GM12878 (cell line): ENCODE measurements at regions not wholly inside any gene's neighbourhood (a gene's known extent, or its start where the extent isn't known, plus 50 kb on each side); places are given as distances from the start of the nearest gene placed in this dataset.

Source experiments
- ATF7 ChIP-seq: fragments of 450-650 bp; IDR thresholded peaks from 2 replicates; pipeline ENCODE4 v1.6.1; 2016; ENCODE audit warnings: low read depth, mild to moderate bottlenecking
- HCFC1 ChIP-seq: fragments of 150-350 bp; IDR thresholded peaks from 2 replicates; pipeline ENCODE4 v1.6.1; 2014; ENCODE audit warnings: low read length
- HDAC6 ChIP-seq: fragments of 200-600 bp; sonication (generic); IDR thresholded peaks from one replicate; pipeline ENCODE4 v1.8.0; 2017; ENCODE audit warnings: antibody characterized with exemption; ENCODE audit not compliant: unreplicated experiment
- KLF5 ChIP-seq: fragments of 450-650 bp; IDR thresholded peaks from 2 replicates; pipeline ENCODE4 v1.6.1; 2014; ENCODE audit warnings: mild to moderate bottlenecking; ENCODE audit not compliant: partially characterized antibody
- NR2C2 ChIP-seq: IDR thresholded peaks from 2 replicates; pipeline ENCODE4 v1.6.1; 2011; ENCODE audit warnings: borderline replicate concordance, low read depth; ENCODE audit not compliant: control insufficient read depth, insufficient read length
- PRDM15 ChIP-seq: fragments of 450-650 bp; formaldehyde crosslinking; IDR thresholded peaks from 2 replicates; pipeline ENCODE4 v1.4.0; 2020; ENCODE audit warnings: mild to moderate bottlenecking, moderate library complexity
- RB1 ChIP-seq: fragments of 450-650 bp; formaldehyde crosslinking; IDR thresholded peaks from 2 replicates; pipeline ENCODE4 v1.6.1; 2017; ENCODE audit warnings: mild to moderate bottlenecking, borderline replicate concordance
- TCF7 ChIP-seq: IDR thresholded peaks from 2 replicates; pipeline ENCODE4 v1.6.1; 2014; ENCODE audit warnings: antibody characterized with exemption, borderline replicate concordance
- ZNF687 ChIP-seq: fragments of 450-650 bp; IDR thresholded peaks from 2 replicates; pipeline ENCODE4 v1.6.1; 2017; ENCODE audit warnings: mild to moderate bottlenecking, moderate library complexity

GRCh38 chr18:10070561-10071000, 156.8 kb downstream of the VAPA start (continued):
- no peak for TF ChIP-seq HCFC1
- TF ChIP-seq KLF5 = no peak
- no peak for TF ChIP-seq TCF7
- no peak for TF ChIP-seq NR2C2
- no peak for TF ChIP-seq ATF7
- TF ChIP-seq HDAC6 = no peak
- no peak for TF ChIP-seq RB1
- no peak for TF ChIP-seq ZNF687
- TF ChIP-seq PRDM15 (CRISPR knock-in tag) = no peak
